ENCODE measurements at regions not wholly inside any gene's neighbourhood (a gene's known extent, or its start where the extent isn't known, plus 50 kb on each side); places are given as distances from the start of the nearest gene placed in this dataset.

DNA sequence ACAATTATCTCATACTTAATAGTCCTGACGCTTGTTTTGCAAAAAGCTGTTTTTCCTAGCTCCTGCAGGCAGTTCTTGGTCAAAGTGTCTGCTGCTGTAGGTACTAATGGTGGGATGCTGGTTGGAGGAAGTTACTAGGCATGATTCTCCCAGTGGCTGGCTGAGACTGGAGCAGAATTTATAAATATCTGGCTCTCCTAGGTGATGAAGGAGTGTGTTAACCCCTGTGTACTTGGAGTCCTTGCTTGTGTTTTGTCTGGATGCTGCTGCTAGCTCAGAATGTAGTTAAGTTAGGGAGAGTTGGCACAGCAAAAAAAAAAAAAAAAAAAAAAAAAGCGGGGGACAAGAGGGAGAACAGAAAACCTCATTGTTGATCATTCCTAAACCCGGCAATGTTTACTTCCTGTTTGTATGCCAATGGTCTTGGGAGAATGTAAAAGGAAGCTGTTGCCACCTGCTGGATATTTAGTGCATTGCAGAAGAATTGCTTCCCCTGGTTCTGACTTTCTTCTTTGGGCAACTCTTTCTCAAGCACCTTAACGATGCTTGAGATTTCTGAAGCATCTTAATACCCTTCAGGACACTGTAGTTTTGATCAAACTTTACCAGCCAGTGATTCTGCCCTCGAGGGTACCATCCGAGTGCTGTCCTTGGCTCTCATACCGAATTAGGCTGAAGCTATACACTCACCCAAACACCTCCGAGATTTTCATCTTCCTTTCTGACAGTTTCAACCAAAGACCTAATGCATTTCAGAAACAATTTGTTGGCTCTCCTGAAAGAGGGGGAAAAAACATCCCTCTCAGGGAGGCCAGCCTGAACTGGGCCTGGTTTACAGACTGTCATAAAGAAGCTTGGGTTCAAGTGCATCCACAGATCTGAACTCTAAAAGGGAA, 71.7 kb upstream of the WWC1 start:
- CTCF ChIA-PET, result interaction anchor here (0.6 to 2.4 kb wide), 25 partner anchors 10 to 1617 kb away, joined by 3 to 26 read pairs (median 5); no protein-coding TSS in a partner anchor

DNA sequence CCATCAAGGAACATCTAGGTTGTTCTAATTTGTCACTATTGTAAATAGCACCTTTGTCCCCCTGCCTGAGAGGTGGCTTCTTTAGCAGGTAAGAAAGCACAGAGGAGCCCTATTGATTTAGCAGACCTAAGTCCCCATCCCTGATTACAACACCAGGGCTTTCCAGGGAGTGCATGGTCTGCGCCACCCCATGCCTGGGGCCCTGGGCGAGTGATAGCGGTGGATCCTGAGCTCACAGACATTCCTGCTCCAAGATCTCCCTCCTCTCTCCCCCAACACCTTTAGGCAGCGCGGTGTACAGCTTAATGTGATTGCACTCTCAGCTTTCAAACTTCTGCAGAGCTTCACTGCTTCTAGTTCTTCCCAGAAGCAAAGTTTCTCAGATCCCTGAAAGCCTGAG, 67.4 kb upstream of the WWC1 start:
- ATAC-seq (no peak; the same call in 1 of the 2 replicates), DNase-seq (ENCODE audit: low spot score) (no peak)
- no peaks in the 10 kb centered on the region for H3K36me3 Mint-ChIP-seq
- ChIA-PET POLR2A (no interaction called here), CTCF (interaction anchor here (1.1 kb wide), 1 partner anchor 110 kb away, joined by 3 read pairs; no protein-coding TSS in a partner anchor)
- no peaks in the 10 kb centered on the region for H3K27me3 Mint-ChIP-seq (ENCODE audit: low read depth)
- H3K9me3 Mint-ChIP-seq, result no peaks in the 10 kb centered on the region
- H3K27ac Mint-ChIP-seq, result no peak overlapping the region
- H3K4me1 Mint-ChIP-seq, result peaks cover 21% of the 10 kb centered on the region
- H3K4me3 Mint-ChIP-seq, result no peak overlapping the region
- TF ChIP-seq, protein P1, sequence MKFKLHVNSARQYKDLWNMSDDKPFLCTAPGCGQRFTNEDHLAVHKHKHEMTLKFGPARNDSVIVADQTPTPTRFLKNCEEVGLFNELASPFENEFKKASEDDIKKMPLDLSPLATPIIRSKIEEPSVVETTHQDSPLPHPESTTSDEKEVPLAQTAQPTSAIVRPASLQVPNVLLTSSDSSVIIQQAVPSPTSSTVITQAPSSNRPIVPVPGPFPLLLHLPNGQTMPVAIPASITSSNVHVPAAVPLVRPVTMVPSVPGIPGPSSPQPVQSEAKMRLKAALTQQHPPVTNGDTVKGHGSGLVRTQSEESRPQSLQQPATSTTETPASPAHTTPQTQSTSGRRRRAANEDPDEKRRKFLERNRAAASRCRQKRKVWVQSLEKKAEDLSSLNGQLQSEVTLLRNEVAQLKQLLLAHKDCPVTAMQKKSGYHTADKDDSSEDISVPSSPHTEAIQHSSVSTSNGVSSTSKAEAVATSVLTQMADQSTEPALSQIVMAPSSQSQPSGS (CRISPR knock-in tag; IDR thresholded peaks at IDR 0.05; ENCODE audit: borderline replicate concordance, low read depth), result no peak
- TF ChIP-seq ZNF263 (CRISPR knock-in tag; IDR thresholded peaks at IDR 0.05; ENCODE audit: low read depth), result no peak
- no peak for TF ChIP-seq ZNF396 (CRISPR knock-in tag; IDR thresholded peaks at IDR 0.05; ENCODE audit: borderline replicate concordance)
- no peak for TF ChIP-seq FOXJ3 (CRISPR knock-in tag; IDR thresholded peaks at IDR 0.05; ENCODE audit: borderline replicate concordance)
- TF ChIP-seq, protein P2, sequence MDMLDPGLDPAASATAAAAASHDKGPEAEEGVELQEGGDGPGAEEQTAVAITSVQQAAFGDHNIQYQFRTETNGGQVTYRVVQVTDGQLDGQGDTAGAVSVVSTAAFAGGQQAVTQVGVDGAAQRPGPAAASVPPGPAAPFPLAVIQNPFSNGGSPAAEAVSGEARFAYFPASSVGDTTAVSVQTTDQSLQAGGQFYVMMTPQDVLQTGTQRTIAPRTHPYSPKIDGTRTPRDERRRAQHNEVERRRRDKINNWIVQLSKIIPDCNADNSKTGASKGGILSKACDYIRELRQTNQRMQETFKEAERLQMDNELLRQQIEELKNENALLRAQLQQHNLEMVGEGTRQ (CRISPR knock-in tag; IDR thresholded peaks at IDR 0.05), result no peak
- no peak for TF ChIP-seq FOXK1 (CRISPR knock-in tag; IDR thresholded peaks at IDR 0.05)
- TF ChIP-seq, protein P3, sequence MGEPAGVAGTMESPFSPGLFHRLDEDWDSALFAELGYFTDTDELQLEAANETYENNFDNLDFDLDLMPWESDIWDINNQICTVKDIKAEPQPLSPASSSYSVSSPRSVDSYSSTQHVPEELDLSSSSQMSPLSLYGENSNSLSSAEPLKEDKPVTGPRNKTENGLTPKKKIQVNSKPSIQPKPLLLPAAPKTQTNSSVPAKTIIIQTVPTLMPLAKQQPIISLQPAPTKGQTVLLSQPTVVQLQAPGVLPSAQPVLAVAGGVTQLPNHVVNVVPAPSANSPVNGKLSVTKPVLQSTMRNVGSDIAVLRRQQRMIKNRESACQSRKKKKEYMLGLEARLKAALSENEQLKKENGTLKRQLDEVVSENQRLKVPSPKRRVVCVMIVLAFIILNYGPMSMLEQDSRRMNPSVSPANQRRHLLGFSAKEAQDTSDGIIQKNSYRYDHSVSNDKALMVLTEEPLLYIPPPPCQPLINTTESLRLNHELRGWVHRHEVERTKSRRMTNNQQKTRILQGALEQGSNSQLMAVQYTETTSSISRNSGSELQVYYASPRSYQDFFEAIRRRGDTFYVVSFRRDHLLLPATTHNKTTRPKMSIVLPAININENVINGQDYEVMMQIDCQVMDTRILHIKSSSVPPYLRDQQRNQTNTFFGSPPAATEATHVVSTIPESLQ (CRISPR knock-in tag; IDR thresholded peaks at IDR 0.05), result no peak
- TF ChIP-seq, protein P4, sequence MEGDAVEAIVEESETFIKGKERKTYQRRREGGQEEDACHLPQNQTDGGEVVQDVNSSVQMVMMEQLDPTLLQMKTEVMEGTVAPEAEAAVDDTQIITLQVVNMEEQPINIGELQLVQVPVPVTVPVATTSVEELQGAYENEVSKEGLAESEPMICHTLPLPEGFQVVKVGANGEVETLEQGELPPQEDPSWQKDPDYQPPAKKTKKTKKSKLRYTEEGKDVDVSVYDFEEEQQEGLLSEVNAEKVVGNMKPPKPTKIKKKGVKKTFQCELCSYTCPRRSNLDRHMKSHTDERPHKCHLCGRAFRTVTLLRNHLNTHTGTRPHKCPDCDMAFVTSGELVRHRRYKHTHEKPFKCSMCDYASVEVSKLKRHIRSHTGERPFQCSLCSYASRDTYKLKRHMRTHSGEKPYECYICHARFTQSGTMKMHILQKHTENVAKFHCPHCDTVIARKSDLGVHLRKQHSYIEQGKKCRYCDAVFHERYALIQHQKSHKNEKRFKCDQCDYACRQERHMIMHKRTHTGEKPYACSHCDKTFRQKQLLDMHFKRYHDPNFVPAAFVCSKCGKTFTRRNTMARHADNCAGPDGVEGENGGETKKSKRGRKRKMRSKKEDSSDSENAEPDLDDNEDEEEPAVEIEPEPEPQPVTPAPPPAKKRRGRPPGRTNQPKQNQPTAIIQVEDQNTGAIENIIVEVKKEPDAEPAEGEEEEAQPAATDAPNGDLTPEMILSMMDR (IDR thresholded peaks at IDR 0.05), result no peak
- TF ChIP-seq SP1 (CRISPR knock-in tag; conservative IDR thresholded peaks at IDR 0.05), result no peak
- TF ChIP-seq SOX15 (CRISPR knock-in tag; IDR thresholded peaks at IDR 0.05), result no peak

More for the DNA sequence above, 71.7 kb upstream of the WWC1 start:
- Mint-ChIP-seq H3K27me3 (ENCODE audit: low read depth) (no peaks in the 10 kb centered on the region), H3K27ac (no peak overlapping the region; the same call in 1 of the 2 replicates), H3K4me1 (peaks cover 39% of the 10 kb centered on the region), H3K9me3 (no peaks in the 10 kb centered on the region), H3K36me3 (no peaks in the 10 kb centered on the region), H3K4me3 (no peak overlapping the region)
- POLR2A ChIA-PET, result interaction anchor here (0.7 kb wide), 1 partner anchor 108 kb away, joined by 5 read pairs; no protein-coding TSS in a partner anchor
- ATAC-seq (peak; percentile 72), DNase-seq (ENCODE audit: low spot score) (peak; percentile 59)
- no peak for TF ChIP-seq TEAD1 (CRISPR knock-in tag; IDR thresholded peaks at IDR 0.05)
- TF ChIP-seq, protein P5, sequence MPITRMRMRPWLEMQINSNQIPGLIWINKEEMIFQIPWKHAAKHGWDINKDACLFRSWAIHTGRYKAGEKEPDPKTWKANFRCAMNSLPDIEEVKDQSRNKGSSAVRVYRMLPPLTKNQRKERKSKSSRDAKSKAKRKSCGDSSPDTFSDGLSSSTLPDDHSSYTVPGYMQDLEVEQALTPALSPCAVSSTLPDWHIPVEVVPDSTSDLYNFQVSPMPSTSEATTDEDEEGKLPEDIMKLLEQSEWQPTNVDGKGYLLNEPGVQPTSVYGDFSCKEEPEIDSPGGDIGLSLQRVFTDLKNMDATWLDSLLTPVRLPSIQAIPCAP (CRISPR knock-in tag; IDR thresholded peaks at IDR 0.05), result no peak
- no peak for TF ChIP-seq SMAD3 (CRISPR knock-in tag; IDR thresholded peaks at IDR 0.05; ENCODE audit: borderline replicate concordance)
- no peak for TF ChIP-seq ETV6 (CRISPR knock-in tag; IDR thresholded peaks at IDR 0.05)
- peak; percentile 74 for TF ChIP-seq FOXK1 (CRISPR knock-in tag; IDR thresholded peaks at IDR 0.05)
- TF ChIP-seq, protein P6, sequence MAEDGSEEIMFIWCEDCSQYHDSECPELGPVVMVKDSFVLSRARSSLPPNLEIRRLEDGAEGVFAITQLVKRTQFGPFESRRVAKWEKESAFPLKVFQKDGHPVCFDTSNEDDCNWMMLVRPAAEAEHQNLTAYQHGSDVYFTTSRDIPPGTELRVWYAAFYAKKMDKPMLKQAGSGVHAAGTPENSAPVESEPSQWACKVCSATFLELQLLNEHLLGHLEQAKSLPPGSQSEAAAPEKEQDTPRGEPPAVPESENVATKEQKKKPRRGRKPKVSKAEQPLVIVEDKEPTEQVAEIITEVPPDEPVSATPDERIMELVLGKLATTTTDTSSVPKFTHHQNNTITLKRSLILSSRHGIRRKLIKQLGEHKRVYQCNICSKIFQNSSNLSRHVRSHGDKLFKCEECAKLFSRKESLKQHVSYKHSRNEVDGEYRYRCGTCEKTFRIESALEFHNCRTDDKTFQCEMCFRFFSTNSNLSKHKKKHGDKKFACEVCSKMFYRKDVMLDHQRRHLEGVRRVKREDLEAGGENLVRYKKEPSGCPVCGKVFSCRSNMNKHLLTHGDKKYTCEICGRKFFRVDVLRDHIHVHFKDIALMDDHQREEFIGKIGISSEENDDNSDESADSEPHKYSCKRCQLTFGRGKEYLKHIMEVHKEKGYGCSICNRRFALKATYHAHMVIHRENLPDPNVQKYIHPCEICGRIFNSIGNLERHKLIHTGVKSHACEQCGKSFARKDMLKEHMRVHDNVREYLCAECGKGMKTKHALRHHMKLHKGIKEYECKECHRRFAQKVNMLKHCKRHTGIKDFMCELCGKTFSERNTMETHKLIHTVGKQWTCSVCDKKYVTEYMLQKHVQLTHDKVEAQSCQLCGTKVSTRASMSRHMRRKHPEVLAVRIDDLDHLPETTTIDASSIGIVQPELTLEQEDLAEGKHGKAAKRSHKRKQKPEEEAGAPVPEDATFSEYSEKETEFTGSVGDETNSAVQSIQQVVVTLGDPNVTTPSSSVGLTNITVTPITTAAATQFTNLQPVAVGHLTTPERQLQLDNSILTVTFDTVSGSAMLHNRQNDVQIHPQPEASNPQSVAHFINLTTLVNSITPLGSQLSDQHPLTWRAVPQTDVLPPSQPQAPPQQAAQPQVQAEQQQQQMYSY (CRISPR knock-in tag; IDR thresholded peaks at IDR 0.05), result no peak
- no peak for TF ChIP-seq ESRRA (CRISPR knock-in tag; IDR thresholded peaks at IDR 0.05; ENCODE audit: borderline replicate concordance)
- TF ChIP-seq, protein P4 (IDR thresholded peaks at IDR 0.05), result peak; percentile 79
- TF ChIP-seq ZNF317 (CRISPR knock-in tag; IDR thresholded peaks at IDR 0.05; ENCODE audit: borderline replicate concordance, low read depth), result no peak
